IPS-18a (cell line): ENCODE measurements at regions not wholly inside any gene's neighbourhood (a gene's known extent, or its start where the extent isn't known, plus 50 kb on each side); places are given as distances from the start of the nearest gene placed in this dataset.
"Not testable (repeated sequence)": the region's sequence is repeated elsewhere in the genome, so short reads cannot be mapped to it uniquely, and the experiment has no call there.

Experiments used
- H3K27ac ChIP-seq: one replicate; pipeline ENCODE4 v1.5.1; 2013; ENCODE audit warnings: low read length
- H3K27me3 ChIP-seq: one replicate; pipeline ENCODE4 v1.6.1; 2013; ENCODE audit warnings: mild to moderate bottlenecking, low read length; ENCODE audit not compliant: control insufficient read depth, insufficient read depth
- H3K36me3 ChIP-seq: one replicate; pipeline ENCODE4 v1.6.1; 2013; ENCODE audit warnings: low read depth, low read length; ENCODE audit not compliant: control insufficient read depth
- H3K4me1 ChIP-seq: one replicate; pipeline ENCODE4 v1.6.1; 2013; ENCODE audit warnings: low read depth, low read length; ENCODE audit not compliant: control insufficient read depth
- H3K4me3 ChIP-seq: one replicate; pipeline ENCODE4 v1.5.1; 2013; ENCODE audit warnings: low read length
- H3K9ac ChIP-seq: one replicate; pipeline ENCODE4 v1.6.1; 2013; ENCODE audit warnings: mild to moderate bottlenecking, low read length, moderate library complexity
- H3K9me3 ChIP-seq: one replicate; pipeline ENCODE4 v1.6.1; 2013; ENCODE audit warnings: low read depth, low read length; ENCODE audit not compliant: control insufficient read depth

GRCh38 chr22:12603833-12604232 is 2924.2 kb upstream of the OR11H1 start:
- H3K9ac ChIP-seq, H3K4me3 ChIP-seq, H3K36me3 ChIP-seq, H3K27me3 ChIP-seq, H3K4me1 ChIP-seq, H3K27ac ChIP-seq: not testable (repeated sequence)
- H3K9me3 ChIP-seq: peaks cover 76% of the 10 kb centered on the region

GRCh38 chr22:12608454-12608853 is 2919.5 kb upstream of the OR11H1 start:
- not testable (repeated sequence) for H3K27me3 ChIP-seq, H3K4me3 ChIP-seq, H3K36me3 ChIP-seq, H3K9ac ChIP-seq, H3K4me1 ChIP-seq, H3K27ac ChIP-seq
- H3K9me3 ChIP-seq: peaks cover 68% of the 10 kb centered on the region

GRCh38 chr22:12613199-12613598 is 2914.8 kb upstream of the OR11H1 start:
- Histone ChIP-seq H3K4me3 (no peak overlapping the region), H3K27me3 (no peaks in the 10 kb centered on the region), H3K36me3 (no peaks in the 10 kb centered on the region), H3K9me3 (peaks cover 60% of the 10 kb centered on the region), H3K9ac (no peak overlapping the region), H3K4me1 (no peaks in the 10 kb centered on the region), H3K27ac (no peak overlapping the region)

- not testable (repeated sequence) for H3K4me1 ChIP-seq, H3K27me3 ChIP-seq, H3K9ac ChIP-seq, H3K27ac ChIP-seq, H3K4me3 ChIP-seq, H3K36me3 ChIP-seq
- H3K9me3 ChIP-seq: peaks cover 55% of the 10 kb centered on the region
Observed at GRCh38 chr22:12613907-12614306, 2914.1 kb upstream of the OR11H1 start.

GRCh38 chr22:12626894-12627293 is 2901.1 kb upstream of the OR11H1 start:
- not testable (repeated sequence) for H3K36me3 ChIP-seq, H3K27me3 ChIP-seq, H3K27ac ChIP-seq, H3K4me3 ChIP-seq, H3K4me1 ChIP-seq, H3K9ac ChIP-seq
- peaks cover 51% of the 10 kb centered on the region for H3K9me3 ChIP-seq

GRCh38 chr22:12629815-12630214 is 2898.2 kb upstream of the OR11H1 start:
- not testable (repeated sequence) for H3K9ac ChIP-seq, H3K36me3 ChIP-seq, H3K4me3 ChIP-seq, H3K27me3 ChIP-seq, H3K27ac ChIP-seq, H3K4me1 ChIP-seq
- peaks cover 39% of the 10 kb centered on the region for H3K9me3 ChIP-seq

GRCh38 chr22:12630965-12631364 is 2897.0 kb upstream of the OR11H1 start:
- H3K4me3 ChIP-seq, H3K4me1 ChIP-seq, H3K27me3 ChIP-seq, H3K27ac ChIP-seq, H3K9ac ChIP-seq, H3K36me3 ChIP-seq: not testable (repeated sequence)
- peaks cover 42% of the 10 kb centered on the region for H3K9me3 ChIP-seq

- H3K9me3 ChIP-seq: peaks cover 41% of the 10 kb centered on the region
- H3K4me3 ChIP-seq: not testable (repeated sequence)
Observed at GRCh38 chr22:12637566-12638166, 2890.3 kb upstream of the OR11H1 start.

GRCh38 chr22:12638319-12638718 is 2889.7 kb upstream of the OR11H1 start:
- not testable (repeated sequence) for H3K36me3 ChIP-seq, H3K4me1 ChIP-seq, H3K4me3 ChIP-seq, H3K27me3 ChIP-seq, H3K9ac ChIP-seq, H3K27ac ChIP-seq
- peaks cover 41% of the 10 kb centered on the region for H3K9me3 ChIP-seq

More at GRCh38 chr22:12637566-12638166, 2890.3 kb upstream of the OR11H1 start:
- H3K27ac ChIP-seq, H3K36me3 ChIP-seq, H3K9ac ChIP-seq, H3K4me1 ChIP-seq, H3K27me3 ChIP-seq: not testable (repeated sequence)
